HG03521 (cell line): ENCODE measurements at regions not wholly inside any gene's neighbourhood (a gene's known extent, or its start where the extent isn't known, plus 50 kb on each side); places are given as distances from the start of the nearest gene placed in this dataset.
A peak's percentile ranks its signal among the peaks of the same experiment; 100 is the strongest.

Source experiments
- ATAC-seq: cut with Tn5 transposase; IDR thresholded peaks from one replicate; pipeline ENCODE4 v1.9.1; 2021; ENCODE audit warnings: mild to moderate bottlenecking, moderate library complexity; ENCODE audit not compliant: unreplicated experiment

GRCh38 chr4:81647388-81647787 is 175.7 kb upstream of the RASGEF1B start:
- no peak for ATAC-seq

- ATAC-seq = no peak
These were observed 170.8 kb upstream of the RASGEF1B start for GRCh38 chr4:81642543-81642942.

GRCh38 chr4:81639248-81639647 is 167.5 kb upstream of the RASGEF1B start:
- no peak for ATAC-seq

GRCh38 chr4:81638698-81639097 is 167.0 kb upstream of the RASGEF1B start:
- no peak for ATAC-seq

DNA sequence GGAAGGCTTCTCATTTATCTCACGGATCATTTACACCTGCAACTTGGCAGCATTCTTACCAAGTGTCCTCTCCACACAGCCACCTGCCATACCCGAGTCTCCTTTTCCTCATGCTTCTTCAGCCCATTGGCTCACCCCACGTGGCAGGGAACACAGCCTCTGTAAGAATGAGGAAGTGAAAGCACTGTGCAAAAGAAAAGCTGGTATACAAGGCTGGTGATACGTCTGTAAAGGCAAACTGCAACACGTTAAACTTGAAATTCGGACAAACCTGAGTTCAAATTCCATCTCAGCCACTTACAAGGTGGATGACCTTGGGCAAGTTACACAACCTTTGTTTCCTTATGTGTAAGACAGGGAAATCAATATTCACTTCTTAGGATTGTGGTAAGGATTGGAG is 164.0 kb upstream of the RASGEF1B start:
- ATAC-seq = peak; percentile 85

DNA sequence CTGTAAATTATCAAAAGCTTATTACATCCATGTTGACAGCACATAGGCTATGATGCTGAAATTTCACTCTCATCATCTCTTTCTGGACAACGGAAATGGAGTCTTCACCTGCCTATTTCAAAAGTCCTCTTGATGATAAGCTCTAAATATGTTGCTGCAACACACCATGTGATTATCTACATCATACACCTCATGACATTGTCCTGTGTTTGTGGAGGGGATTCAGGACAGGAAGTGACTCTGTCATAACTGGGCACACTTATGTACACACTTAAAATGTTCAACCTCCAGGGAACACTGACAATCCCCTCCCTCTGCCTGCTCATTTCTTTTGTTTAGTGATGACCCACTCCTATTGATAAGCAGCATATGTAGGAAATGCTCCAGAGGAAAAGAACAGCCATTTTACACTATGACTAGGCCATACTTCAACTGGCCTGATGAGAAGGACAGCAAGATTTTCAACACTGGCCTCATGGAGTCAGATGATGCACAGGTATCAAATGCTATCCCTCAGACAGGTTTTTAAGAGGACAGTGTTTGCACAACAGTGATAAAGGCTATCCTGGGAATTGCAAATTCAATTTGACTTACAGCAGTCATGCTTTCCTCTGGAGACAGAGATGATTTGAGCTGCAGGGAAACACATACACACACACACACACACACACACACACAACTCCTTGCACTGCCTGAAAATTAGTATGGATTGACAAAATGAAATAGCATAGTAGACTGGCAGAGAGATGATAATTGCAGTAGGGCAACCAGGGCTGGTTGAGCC is 163.3 kb upstream of the RASGEF1B start:
- no peak for ATAC-seq

DNA sequence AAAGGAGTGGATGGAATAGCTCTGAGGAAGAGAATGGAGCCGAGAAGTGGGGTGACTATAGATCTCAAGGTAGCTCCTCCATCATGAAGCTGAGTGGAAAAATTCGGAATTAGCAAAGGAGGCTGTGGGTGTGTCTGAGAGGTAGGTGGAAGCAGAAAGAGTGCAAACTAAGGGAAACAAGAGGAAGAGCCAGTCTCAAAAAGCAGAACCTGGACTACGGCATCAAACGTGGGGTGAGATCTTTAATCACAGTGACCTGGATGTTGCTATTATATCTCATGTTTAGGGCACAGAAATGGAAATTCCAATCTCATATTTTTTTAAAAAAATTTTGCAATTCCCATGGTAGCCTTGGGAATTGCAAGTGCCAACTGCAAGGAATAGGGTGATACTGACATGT is 162.5 kb upstream of the RASGEF1B start:
- no peak for ATAC-seq

DNA sequence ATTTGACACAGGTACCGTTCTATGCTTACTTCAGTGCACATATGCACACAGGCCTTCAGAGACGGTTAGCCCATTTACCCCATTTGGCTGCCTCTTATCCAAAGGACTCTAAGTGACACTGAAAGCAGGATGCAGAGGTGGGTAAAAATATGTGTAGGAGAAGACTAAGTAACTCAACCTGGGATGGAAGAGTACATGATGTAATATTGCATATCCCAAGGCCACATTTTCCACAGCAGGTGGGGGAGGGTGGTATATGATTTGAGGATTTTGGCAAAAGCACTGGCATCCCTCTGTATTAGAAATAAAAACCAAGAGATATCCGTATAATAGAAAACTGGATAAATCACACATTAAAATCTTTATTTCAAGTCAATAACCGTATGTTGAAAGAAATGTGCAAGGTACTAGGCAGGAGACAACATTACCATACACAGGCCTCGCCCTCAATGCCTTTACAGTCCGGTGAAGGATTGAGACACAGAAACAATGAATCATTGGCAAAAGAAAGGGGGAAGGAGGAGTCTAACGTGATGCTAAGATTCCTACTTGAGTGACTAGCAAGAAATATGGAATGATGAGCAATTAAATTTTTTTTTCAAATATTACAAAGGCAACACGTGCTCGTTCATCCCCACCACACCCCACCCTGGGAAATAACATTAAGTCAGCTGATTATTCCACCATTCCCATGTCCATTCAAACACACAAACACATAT is 161.0 kb upstream of the RASGEF1B start:
- no peak for ATAC-seq

DNA sequence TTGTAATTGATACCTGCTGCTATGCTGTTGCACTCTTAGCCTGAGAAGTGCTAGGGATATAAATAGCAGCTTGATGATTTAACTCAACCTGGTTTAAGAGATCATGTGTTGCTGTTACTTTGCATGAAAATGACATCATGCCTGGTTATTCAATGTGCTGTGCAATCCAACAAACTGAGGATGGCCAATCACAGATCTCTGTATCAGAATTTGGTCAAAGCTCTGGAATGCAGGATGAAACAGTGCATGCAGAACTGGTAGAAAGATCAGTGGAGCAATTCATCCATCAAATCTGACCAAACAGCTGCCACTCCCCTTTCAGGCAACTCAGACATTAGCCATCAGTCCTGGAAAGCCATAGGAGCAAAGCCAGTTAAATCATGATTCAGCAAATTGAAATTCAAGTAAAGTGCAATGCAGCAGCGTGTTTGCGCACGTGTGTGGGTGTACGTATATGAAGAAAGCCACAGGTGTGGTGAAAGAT is 160.3 kb upstream of the RASGEF1B start:
- ATAC-seq = no peak

DNA sequence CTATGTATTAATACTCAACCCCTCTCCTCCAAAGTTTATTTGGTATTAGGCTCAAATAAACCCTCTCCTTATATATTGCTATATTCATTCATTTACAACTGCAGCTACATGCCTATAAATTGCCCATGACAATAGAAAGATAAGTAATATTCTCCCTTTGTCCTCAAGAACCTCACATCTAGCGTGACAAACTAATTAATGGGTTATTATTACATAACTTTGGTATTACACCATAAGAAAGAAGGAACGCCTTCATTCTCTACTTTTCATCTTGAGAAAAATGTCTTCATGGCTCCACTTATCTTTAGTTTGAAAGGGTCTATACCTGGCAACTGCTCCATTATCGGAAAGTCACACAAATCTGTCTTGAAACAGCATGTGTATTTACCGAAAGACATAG is 157.7 kb upstream of the RASGEF1B start:
- ATAC-seq = no peak

DNA sequence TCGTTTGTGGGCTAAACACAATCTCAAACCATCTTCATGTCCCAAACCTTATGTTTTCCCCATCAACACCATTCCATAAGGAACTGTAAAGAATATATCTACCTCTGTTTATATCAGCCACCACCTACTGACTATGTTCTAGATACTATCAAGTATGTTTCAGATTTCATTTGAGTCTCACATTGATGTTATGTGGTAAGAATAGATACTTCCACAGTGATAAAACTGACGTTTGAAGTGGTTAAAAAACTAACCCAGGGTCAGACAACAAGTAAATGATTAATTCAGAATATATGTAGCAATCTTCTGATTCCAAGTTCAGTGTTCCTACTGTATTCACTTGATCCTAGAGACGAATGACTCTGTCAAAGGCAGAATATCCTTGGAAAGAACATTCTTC is 156.8 kb upstream of the RASGEF1B start:
- ATAC-seq = no peak

DNA sequence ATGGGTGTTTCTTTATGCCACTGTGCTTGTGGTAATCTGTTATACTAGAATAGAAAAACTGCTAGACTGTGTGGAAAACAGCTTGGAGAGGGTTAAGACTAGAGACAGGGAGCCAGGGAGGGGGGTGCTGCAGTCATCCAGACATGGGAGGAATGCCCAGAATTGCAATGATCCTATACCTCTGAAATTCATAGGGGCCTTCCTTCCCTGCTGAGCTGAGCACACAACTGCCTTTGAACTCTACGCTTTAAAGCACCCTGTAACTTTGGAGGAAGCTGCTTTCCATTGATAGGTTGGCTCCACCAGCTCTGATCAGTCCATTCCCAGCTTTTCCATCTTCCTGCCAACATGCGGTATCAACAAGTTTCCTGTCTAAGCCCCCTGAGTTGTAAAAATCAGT is 155.9 kb upstream of the RASGEF1B start:
- no peak for ATAC-seq

DNA sequence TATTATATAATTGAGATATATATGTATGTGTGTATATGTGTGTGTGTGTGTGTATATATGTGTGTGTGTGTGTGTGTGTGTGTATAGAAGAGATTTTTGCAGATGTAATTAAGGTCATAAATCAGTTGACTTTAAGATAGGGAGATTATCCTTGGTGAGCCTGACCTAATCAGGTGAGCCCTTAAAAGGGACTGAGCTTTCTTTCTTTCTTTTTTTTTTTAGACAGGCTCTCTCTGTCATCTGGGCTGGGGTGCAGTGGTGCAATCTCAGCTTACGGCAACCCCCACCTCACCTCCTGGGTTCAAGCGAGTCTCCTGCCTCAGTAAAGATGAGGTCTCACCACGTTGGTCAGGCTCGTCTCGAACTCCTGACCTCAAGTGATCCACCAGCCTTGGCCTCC is 155.1 kb upstream of the RASGEF1B start:
- ATAC-seq = no peak

GRCh38 chr4:81625422-81626417 is 154.0 kb upstream of the RASGEF1B start:
- no peak for ATAC-seq

- no peak for ATAC-seq
These were observed 151.7 kb upstream of the RASGEF1B start for GRCh38 chr4:81623434-81623833.

DNA sequence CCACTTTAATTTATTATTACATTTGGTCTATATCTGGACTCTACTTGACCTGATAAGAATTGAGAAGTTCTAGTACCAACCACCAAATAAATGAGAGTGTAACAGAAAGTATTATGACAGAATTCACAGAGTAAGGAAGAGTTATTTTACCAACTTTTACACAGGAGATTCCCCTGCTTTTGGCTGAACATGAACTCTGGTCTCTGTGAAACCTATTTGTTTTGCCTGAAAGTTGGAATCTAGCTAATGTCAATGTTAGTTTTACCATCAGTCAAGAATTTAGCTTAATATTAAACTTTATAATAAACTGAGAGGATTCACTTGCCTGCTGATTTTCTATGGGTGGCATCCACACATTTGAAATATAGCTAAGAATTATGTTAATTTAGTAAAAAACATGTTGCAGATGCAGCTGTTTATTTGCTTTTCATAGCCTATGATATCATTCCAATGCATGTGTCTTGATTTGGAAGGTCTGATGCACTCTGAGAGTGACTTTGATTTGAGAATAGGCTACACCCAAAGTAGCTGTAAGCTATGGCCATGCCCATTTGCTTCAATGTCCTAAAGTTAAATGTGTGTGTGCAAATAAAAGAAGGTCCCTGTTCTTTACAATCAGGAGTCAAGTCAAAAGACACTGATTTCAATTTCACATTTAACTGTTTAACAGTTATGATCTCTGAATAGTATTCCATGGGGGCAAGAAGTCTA is 150.9 kb upstream of the RASGEF1B start:
- ATAC-seq = no peak

DNA sequence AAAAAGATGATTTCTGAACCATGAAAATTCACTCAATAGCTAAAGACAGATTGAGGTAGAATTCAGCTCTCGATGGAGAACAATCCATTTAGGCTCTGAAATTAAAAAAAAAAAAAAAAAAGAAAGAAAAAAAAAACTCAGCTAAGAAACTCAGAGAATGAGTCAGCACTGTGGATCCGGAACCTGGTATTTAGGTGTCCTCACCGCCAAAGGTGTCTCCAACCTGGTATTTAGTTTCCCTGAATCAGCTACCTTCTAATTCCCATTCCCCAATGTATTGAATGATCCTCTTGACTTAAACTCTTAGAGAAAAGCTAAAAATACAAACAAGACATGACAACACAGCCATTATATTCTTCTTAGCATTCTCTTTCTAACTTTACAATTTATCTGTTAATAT is 150.3 kb upstream of the RASGEF1B start:
- no peak for ATAC-seq

DNA sequence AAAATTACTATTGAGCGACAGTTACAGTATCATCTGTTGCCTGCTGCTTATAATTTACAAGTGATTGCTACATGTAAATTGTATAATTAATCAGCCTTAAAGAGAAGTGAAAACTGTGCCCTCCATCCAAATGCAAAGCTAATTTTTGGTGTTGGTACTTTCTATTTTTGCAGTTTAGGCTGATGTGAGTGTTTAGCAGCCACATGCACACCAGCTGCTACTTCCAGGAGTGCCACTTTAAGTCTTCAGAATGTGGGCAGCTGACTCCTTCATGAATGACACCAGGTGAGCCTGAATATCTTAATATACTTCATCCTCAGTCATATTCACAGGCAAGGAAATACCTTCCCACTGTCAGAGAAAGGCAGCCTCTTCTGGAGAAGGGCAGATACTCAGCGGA is 149.8 kb upstream of the RASGEF1B start:
- ATAC-seq = no peak

- no peak for ATAC-seq
These were observed 148.7 kb upstream of the RASGEF1B start for GRCh38 chr4:81620442-81620841.

GRCh38 chr4:81617545-81617944 is 145.8 kb upstream of the RASGEF1B start:
- ATAC-seq = no peak

DNA sequence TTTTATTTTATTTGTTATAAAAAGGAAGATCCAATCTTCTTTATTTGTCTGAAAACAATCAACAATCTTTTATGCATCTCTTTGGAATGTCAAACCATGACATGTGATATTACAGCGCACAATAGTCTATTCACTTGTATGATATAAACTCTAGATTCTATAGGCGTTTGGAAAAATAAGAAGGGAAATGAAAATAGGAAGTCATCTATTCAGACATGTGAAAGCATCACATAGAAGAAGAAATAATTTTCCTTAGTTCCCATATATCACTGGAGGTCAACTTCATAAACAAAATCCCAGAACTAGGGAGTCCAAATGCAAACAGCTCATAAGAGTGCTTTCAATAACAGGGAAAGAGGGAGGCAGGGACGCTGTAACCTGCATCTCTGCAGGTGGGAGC is 139.5 kb upstream of the RASGEF1B start:
- no peak for ATAC-seq
